SHP77 treated with DMSO at 0.1 percent for 48 hours (cell line): ENCODE measurements at regions not wholly inside any gene's neighbourhood (a gene's known extent, or its start where the extent isn't known, plus 50 kb on each side); places are given as distances from the start of the nearest gene placed in this dataset.
A peak's percentile ranks its signal among the peaks of the same experiment; 100 is the strongest.

Experiments used
- DNase-seq: peaks from one replicate; lab custom pipeline; 2025; lab: John Stamatoyannopoulos, UW

DNA sequence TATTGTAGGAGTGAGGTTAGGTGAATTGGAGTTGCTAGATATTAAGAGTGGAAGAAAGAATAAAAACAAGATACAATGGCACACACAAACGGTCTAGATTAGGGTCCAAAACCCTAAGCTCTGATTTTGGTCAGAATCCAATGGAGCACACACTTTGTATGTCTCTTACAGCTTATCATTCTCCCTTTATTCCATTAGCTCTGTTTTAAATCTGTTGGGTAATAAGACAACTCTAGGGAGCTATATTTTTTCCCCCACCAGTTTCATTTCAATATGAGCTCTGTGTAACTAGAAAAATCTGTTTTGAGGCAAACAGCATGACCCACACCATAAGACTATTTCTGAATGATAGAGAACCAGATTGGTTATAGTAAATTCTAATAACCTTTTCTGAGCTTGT is 465.6 kb downstream of the ADGRL2 start:
- no peak for DNase-seq

DNA sequence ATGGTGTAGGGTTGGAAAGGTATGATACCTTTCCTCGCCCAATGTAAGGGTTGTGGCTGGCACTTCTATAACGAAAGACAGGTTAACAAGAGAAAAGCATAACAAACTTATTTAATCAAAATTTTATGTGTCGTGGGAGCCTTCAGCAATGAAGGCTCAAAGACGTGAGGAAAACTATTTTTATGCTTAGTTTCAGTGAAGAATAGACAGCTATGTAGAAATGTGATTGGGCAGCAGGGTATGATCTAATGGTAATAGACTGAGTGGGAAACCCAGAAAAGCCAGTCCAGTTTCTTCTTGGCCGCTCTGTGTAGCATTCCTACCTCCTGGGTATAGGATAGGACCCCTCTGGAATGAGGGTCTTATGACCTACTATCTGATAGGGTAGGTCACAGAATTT is 464.7 kb downstream of the ADGRL2 start:
- DNase-seq, result no peak

DNA sequence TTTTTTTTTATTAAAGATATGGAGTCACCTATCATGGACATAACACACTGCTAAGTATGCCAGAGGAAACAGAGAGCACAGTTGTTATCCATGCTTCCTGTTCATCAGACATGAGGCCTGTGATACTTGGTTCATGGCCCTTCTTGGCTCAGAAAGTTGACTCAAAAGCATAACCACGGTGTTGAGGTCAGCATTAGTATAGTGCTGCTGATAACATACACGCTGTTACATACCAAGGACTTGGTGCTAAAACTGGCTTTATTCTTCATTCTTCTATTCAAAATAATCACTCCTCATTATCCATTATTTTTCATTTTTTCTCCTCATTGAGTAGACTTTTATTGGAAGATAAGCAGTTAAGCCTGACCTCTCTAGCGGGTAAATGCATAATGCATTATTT is 464.1 kb downstream of the ADGRL2 start:
- no peak for DNase-seq

DNA sequence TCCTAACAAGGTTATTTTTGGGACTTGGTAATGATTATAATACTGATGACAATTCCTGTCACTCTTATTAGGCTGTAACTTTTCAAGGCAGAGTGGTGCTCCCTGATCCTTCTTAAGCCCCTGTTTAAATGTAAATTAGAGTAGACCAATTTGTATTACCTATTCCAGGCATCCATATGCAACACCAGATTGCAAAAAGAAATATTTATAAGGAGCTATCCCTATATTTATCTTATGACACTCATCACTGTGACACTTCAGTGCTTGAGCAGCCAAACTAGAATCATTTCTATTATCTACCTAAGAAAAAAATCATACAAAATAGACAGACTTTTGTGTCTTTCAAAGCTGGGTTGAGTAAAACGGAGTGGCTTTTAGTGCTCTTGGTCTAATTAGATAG is 462.7 kb downstream of the ADGRL2 start:
- DNase-seq, result no peak

DNA sequence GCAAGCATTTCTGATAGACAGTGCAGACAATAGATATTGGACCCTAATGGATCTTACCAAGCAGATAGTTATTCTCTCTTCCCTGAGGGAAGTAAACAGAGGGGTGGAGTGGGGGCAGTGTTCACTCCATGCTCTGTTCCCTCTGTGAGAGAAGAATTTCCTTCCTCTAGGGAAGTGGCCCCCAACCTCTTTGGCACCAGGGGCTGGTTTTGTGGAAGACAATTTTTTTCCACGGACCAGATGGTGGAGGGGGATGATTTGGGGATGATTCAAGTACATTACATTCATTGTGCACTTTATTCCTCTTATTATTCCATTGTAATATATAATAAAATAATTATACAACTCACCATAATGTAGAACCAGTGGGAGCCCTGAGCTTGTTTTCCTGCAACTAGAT is 459.9 kb downstream of the ADGRL2 start:
- DNase-seq, result no peak

DNA sequence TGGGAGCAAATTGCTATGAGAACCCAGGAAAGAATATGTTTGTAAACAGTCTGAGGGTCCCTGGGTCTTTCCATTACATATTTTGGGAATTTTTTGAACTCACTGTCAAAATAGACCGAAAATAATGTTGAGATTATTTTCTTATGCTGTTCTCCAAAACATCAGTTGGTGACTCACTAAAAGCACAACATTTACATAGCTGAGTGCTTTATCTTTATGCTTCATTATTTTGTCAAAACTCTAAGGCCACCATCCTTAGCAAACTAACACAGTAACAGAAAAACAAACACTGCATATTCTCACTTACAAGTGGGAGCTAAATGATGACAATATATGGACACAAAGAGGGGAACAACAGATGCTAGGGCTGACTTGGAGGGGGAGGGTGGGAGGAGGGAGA is 459.3 kb downstream of the ADGRL2 start:
- no peak for DNase-seq

DNA sequence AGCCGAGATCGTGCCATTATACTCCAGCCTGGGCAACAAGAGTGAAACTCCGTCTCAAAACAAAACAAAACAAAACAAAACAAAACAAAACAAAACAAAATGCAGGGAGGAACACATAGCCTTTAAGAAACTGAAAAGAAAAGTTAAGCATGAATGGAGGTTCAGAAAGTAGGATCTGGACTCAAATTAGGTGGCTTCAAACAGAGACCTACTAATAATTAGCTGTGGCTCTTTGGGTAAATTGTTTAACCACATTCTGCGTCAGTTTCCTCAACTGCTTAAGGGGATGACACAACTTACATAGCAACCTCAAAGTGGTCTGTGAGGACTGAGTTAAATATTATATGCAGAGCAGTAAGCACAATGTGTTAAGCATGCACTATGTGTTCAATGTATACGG is 458.2 kb downstream of the ADGRL2 start:
- no peak for DNase-seq

DNA sequence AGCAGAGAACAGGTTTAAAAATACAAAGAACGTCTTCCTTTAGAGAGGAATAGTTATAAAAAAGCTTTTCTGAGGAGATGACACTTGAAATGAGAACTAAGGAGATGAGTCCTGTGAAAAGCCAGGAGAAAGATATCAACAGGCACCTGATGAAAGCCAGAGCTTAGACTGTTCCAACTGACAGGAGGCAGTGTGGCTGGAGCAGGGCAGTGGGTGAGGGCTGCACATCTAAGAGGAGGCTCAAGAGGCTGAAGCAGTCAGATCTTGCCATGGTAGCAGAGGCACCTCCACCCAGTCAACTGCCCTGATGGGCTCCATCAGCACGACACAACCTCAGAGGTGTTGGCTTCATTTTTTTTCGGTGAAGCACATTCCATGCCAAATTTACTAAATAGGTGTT is 445.3 kb downstream of the ADGRL2 start:
- no peak for DNase-seq

DNA sequence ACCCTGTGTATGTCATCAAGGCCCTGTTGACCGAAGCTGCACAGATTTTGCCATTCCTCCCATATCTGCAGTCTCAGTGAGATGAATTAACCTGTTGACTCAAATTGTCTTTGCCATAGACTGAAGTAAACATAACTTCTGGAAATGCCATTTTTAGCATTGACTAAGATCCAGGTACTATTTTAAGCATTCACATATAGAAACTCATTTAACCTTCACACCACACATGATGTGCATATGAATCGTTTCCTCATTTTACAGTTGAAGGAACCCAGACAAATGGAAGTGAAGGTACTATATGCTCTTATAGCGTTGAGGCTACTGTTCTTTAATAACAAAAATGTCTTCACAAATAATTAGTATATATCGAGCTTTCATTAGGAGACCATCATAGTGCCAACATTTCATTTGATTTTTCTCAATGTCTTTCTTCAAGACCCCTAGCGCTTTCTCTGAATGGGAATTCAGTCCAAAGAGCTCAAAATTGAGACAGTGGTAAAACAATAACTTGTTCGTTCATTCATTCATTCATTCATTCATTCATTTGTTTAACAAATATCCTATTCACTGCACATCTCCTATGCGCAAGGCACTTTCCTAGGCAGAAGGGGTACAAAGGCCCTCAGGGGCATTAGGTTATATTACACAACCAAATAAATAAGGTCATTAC is 444.7 kb downstream of the ADGRL2 start:
- DNase-seq, result no peak

DNA sequence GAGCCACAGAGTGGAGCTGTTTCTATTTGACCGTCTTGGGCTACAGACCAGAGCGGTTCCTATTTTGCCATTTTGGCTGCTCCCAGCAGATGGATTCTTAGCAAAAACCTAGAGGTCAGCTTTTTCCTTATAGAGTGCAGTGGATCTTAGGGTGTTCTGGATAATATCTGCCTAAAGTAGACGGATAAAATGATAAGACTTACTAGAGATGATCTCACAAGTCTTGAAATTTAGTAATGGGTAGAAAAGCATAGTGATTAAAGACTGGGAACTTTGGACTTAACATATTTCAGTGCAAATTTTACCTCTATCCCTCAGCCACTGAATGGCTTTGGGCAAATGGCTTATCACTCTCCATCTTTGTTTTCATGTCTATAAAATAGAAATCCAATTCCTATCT is 439.8 kb downstream of the ADGRL2 start:
- no peak for DNase-seq

DNA sequence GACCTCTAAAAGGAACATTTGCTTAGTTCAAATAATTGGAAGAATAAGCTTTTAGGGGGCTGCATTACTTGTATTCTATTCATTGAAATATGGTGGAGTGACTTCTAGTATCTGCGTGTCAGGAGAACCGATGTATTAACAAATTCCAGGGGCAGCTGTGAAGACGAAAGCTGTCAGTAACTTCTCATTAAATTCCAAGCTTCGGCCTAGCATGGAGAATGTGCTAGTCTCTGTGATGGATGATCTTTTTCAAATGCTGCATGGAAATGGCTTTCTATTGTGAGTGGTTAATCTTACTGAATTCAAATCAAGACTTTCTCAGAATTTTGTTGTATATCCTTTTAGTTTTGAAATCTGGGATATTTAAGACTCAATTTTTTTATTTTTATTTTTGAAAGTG is 429.9 kb downstream of the ADGRL2 start:
- DNase-seq, result no peak

DNA sequence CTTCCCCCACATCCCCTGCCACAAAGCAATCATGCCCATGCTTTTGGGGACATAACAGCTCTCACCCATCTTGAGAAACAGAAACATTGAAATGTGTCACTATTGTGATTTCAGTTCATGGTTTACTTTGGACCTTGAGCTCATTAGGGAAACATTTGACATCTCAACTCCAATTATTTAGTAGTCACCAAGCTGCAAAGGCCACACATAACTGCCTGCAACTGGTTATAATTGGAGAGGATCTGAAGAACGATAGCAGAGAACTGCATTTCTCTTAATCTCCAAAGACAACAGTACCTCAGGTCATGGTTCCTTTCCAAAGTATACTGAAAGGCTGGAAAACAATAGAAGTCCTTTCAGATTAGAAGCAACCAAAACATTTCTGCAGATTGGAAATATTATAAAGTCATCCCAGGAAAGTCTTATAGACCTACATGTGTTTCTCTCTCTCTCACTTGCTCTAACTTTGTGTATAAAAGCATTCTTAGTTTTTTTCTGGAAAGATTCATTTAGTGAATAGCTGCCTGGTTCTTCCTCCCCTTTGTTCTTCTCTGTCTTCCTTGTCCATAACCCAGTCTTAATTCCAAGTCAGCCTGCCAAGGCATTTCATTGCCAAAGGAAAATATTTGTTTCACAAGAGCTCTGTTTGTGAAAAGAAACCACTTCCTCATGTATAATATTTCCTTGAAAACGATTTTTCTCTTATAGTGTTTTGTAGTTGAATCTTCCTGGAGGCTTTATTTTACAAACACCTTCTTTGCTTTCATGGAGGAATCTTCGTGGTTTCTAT is 426.8 kb downstream of the ADGRL2 start:
- no peak for DNase-seq

DNA sequence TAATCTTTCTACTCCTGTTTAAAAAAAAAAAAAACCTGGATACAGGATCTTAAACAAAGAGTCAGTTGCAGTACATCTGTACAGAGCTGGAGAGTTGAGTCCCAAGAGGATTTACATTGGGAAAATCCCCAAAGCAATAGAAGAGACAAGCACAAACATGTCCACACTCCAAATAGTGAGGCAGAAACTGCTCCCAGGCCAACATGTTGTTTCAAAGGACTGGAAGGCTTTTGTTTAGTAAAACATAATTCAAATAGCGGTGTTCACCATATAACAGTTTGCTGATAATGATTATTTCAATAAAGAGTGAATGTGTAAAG is 425.4 kb downstream of the ADGRL2 start:
- peak; percentile 43 for DNase-seq

DNA sequence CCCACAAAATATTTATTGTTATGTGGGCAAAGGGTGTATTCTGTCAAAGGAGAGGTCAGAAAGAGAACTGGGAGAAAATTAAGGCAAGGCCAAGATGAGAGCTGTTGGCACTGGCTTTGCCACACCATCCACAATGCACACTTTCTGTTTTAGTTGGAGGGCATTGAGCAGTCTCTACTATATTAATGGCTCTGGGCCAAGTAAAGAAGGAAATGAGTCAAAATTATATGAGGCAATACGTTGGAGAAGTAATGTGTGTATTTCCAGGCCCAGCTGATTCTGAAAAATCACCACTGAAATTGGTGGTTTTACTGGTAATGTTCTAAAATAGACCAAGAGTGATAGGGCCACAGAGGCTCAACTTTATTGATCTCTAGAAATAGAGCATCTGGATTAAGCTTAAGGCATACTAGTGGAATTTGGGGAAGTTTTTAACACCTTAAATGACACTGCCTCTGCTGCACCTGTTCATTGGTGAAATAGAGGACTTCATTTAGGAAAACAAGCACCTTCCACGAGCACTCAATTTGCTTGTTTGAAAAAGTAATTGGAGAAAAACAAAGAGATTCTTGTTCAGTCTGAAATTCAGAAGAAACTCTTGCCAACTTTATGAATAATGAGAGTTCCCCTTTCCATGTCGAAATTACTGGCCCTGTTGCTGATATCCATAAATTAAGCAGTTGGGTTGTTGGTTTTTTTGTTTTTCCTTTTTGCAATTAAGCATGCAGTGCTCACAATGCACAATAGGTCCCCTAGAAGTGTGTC is 424.9 kb downstream of the ADGRL2 start:
- peak; percentile 38 for DNase-seq

DNA sequence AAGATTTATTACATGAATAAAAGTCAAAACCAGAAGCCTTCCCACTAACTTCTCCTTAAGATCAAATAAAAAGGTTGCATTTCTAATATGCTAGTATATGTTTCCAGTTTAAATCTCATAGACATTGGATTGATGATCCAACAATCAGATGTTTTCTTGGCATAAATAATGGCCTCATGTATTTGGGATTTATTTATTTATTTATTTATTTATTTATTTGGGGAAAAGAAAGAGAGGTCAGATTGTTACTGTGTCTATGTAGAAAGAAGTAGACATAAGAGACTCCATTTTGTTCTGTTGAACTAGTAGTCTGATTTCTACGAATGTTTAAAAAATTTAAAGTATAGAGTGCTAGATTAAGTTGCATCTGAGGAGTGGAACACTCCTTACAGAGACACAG is 422.4 kb downstream of the ADGRL2 start:
- DNase-seq, result no peak

DNA sequence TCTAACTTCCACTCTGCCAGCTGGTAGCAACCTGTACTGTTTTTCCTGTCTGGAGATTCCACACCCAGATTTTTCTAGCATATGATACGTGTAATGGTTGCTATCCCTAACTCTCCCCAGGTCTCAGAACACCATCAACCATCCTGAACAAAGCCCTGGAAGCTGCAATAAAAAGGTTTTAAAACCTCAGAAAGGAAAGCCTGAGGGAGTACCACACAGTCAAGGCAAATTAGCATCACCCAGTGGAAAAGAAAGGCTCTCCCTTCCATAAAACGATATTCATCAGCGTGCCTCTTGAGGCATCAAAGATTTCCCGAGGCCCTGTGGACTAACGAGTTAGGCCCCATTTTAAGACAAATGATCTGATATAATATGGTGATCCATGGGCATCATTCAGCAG is 421.0 kb downstream of the ADGRL2 start:
- no peak for DNase-seq

DNA sequence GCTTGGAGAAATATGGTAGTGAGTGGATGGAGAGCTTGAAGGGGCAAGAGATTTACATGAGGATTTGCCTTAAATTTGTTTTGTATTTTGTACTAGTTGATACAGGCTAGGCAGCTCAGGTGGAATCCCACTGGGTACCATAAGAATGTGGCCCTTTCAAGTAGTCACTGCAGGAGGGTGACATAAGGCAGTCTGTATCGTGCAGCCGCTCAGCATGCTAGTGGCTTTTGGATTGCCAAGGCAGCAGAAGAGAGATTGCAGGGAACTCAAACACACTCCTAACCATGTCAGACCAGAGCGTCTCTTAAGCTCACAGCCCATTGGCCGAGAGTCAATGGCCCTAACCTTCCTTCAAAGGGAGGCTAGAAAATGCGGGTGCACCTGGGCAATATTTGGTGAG is 420.0 kb downstream of the ADGRL2 start:
- DNase-seq, result no peak

DNA sequence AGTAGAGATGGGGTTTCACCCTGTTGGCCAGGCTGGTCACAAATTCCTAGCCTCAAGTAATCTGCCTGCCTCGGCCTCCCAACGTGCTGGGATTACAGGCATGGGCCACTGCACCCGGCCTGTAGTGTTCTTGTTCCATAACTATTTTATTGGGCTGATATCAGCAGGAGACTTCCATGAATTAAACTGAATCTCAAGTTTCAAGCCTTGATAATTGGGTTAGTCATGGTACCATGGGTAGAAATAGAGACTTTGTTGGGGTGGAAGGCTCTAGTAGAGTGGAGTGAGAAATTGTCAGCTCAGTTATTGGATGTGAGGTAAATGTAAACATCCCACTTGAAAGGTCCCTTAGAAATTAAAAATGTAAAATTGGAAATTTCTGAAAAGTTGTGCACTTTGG is 419.1 kb downstream of the ADGRL2 start:
- DNase-seq, result no peak

DNA sequence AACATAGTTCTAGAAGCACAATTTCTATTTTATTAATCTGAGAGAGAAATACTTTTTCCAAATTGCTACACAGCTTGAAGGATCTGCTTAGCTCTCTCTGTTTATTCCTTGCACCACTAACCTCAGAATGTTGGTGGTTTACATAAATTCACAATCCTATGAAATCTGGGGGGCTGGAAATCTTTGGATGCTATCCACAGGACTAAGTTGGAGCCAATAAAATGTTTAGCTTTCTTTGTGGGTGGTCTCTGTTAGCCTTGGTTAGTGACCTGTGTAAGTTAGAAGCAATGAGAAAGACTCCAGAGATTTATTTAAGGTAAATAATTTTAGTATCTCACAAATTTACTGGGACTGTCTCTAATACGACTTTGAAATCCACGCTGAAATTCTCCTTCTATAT is 418.1 kb downstream of the ADGRL2 start:
- no peak for DNase-seq

DNA sequence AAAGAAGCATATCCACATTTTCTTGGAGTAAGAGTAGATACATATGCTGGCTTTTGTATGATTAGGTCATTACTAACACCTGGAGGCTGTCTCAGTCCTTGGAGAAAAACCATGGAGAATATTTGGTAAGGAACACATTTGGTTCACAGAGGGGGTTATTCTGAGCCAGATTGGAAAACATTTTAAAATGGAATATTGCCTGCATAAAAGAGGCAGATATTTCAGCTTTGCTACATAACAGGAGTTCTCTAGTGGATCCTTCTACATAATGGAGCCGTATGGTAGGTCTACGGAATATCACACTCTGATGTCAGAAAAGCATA is 415.1 kb downstream of the ADGRL2 start:
- DNase-seq, result peak; percentile 4

DNA sequence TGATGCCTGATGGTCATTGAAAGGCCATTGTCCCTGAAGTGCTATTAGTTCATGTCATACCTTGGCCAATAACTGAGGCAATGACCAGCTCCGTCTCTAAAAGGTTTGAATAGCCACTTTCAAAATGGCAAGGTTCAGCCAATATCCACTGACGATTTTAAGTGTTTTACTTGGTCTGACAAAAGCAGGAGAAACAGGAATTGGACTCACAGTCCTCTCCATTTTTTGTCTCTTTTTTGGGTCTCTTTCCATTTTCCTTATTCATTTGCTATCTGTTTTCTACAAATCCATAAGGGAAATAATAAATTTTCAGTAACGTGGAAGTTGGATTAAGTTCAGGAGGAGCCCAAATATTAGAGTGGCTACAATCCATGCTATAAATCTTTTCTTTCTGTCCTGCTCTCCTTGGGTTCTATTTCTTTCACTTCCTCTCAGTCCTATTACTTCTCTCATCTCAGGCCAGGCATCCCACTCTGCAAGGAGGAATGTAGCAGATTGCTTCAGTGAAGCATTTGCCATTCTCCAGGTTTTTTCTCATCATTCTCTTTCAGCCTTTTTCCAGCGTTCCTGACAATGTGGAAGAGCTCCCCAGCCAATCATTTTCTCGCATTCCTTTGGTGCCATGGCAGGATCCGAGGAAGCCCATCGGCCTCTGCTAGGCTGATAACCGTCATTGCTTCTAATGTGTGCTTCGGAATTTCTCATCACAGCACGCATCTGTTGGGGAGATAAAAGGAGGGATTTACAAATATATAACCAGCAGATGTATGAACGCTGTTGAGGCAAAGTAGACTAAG is 414.5 kb downstream of the ADGRL2 start:
- no peak for DNase-seq

DNA sequence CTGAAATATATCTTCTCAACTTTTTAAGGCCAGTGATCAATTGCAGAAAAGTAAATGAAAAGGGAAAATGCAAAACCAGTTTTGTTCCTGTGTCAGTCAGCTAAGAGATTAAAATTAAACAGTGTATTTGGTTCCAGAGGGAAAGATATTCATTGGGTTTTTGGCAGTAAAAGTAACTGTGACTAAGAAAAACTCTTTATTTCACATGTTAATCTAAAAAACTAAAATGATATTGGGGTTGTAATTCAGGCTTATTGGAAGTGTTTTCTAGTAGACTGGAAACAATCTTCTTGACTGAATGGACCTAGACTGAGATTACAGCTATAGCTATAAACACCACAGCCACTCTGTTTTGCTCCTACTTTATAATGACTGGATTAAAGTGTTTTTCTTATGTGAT is 413.9 kb downstream of the ADGRL2 start:
- no peak for DNase-seq

DNA sequence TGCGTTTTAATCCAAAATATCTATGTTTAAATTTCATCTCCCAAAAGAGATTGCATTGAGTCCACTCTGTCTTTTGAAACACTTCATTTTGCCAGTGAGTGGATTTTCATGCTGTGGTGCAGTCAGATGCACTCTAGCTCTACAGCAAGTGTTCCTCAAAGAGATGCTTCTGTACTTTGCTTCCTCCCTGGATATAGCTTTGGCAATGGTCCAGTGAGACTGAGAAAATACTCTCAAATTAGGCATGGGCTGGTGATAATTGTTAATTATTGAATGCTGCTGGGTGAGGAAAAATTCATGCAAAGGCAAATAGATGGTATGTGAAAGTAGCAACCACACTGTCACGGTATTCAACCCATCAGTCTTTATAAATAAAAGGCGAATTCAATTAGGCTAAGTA is 396.9 kb downstream of the ADGRL2 start:
- no peak for DNase-seq
